ENCODE measurements at regions not wholly inside any gene's neighbourhood (a gene's known extent, or its start where the extent isn't known, plus 50 kb on each side); places are given as distances from the start of the nearest gene placed in this dataset.

DNA sequence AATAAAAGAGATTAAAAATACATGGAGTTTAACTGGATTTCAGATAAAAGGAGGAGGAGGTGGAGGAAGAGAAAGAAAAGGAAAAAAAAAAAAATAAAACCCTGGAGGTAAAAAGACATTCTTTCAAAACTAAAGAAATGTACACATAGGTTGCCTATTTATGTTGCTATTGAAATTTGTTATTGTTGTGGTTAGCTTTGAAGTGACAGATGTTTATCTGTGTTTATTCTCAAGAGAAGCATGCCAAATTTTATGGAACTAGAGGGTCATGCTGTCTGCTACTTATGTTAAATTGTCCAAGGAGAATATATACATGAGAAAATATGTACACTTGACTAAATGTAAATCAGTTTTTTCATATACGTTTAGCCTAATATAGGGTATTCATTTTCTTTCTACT, 653.2 kb downstream of the DCDC2C start:
- ChIA-PET CTCF (no interaction called here), POLR2A (no interaction called here)
- no peak overlapping the region for H3K4me3 ChIP-seq (ENCODE audit: low read depth, low read length)
- TF ChIP-seq, protein P1, sequence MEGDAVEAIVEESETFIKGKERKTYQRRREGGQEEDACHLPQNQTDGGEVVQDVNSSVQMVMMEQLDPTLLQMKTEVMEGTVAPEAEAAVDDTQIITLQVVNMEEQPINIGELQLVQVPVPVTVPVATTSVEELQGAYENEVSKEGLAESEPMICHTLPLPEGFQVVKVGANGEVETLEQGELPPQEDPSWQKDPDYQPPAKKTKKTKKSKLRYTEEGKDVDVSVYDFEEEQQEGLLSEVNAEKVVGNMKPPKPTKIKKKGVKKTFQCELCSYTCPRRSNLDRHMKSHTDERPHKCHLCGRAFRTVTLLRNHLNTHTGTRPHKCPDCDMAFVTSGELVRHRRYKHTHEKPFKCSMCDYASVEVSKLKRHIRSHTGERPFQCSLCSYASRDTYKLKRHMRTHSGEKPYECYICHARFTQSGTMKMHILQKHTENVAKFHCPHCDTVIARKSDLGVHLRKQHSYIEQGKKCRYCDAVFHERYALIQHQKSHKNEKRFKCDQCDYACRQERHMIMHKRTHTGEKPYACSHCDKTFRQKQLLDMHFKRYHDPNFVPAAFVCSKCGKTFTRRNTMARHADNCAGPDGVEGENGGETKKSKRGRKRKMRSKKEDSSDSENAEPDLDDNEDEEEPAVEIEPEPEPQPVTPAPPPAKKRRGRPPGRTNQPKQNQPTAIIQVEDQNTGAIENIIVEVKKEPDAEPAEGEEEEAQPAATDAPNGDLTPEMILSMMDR (IDR thresholded peaks at IDR 0.05; ENCODE audit: insufficient read depth, low read depth, low read length): no peak
- DNase-seq (ENCODE audit: low read depth): no peak
- no peaks in the 10 kb centered on the region for H3K27me3 ChIP-seq (ENCODE audit: control insufficient read depth, insufficient read depth, low read length)
- H3K36me3 ChIP-seq (ENCODE audit: control insufficient read depth, insufficient read depth, low read length): no peaks in the 10 kb centered on the region

DNA sequence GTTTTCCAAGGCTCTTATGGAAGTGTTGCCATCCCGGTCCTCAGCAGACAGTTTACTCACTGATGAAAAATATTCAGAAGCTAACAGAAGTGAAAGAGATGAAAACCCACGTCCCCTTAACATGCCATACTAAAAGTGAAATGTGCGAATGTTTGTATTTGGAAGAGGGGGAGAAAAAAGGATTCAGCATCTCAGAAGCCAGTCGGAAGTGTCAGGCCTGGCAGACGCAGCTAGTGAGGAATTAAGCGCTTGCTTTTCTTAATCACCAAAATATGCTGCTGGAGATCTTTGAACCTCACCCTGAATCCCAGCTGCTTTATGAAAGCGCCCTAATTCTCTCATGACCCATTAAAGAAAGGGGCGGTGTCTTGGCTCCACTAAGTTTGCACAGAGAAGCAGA, 653.7 kb downstream of the DCDC2C start:
- Histone ChIP-seq H3K4me3 (ENCODE audit: low read depth, low read length) (no peak overlapping the region), H3K36me3 (ENCODE audit: control insufficient read depth, insufficient read depth, low read length) (no peaks in the 10 kb centered on the region), H3K27me3 (ENCODE audit: control insufficient read depth, insufficient read depth, low read length) (no peaks in the 10 kb centered on the region)
- DNase-seq (ENCODE audit: low read depth): no peak
- ChIA-PET CTCF (no interaction called here), POLR2A (no interaction called here)
- TF ChIP-seq, protein P1 (IDR thresholded peaks at IDR 0.05; ENCODE audit: insufficient read depth, low read depth, low read length): no peak

DNA sequence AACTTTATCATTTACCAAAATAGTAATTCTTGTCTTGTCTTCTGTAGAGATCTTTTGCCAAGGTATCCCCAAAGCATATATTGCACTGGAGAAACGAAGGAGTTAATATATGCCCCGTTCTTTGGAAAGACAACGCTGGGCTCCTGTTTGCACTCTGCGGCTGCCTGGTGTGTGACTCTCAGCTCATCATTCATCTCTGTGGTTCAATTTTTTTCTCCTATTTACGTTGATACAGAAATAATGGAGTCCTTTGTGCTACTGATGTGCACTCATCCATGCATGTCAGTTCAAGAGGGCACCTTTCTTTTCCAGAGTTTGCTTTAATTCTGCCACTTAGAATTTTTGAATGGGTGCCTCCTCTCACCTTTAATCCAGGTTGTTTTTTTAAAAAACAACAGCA, 655.5 kb downstream of the DCDC2C start:
- Histone ChIP-seq H3K36me3 (ENCODE audit: control insufficient read depth, insufficient read depth, low read length) (no peaks in the 10 kb centered on the region), H3K4me3 (ENCODE audit: low read depth, low read length) (no peak overlapping the region), H3K27me3 (ENCODE audit: control insufficient read depth, insufficient read depth, low read length) (no peaks in the 10 kb centered on the region)
- TF ChIP-seq, protein P1 (IDR thresholded peaks at IDR 0.05; ENCODE audit: insufficient read depth, low read depth, low read length): no peak
- DNase-seq (ENCODE audit: low read depth): no peak
- CTCF ChIA-PET: no interaction called here
- POLR2A ChIA-PET: no interaction called here

DNA sequence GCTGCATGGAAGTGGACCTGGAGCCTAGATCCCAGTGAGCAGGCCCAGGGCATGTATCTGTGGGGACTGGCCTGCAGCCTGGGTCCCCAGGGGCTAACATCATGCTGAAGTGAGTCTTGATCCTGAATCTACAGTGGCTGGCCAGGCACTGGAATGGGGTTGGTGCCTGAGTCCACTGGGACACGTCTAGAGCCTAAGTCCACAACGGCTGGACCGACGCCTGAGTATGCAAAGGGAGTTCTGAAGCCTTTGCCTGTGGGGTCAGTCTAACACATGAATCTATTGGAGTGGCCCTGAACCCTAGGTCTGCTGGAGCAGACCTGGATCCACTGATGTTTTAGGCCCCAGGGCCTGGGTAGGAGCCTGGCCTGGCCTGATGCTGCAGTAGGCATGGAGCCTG, 665.5 kb downstream of the DCDC2C start:
- H3K4me3 ChIP-seq (ENCODE audit: low read depth, low read length): no peak overlapping the region
- H3K27me3 ChIP-seq (ENCODE audit: control insufficient read depth, insufficient read depth, low read length): no peaks in the 10 kb centered on the region
- TF ChIP-seq, protein P1 (IDR thresholded peaks at IDR 0.05; ENCODE audit: insufficient read depth, low read depth, low read length): no peak
- no peaks in the 10 kb centered on the region for H3K36me3 ChIP-seq (ENCODE audit: control insufficient read depth, insufficient read depth, low read length)
- POLR2A ChIA-PET: no interaction called here
- no peak for DNase-seq (ENCODE audit: low read depth)
- CTCF ChIA-PET: no interaction called here

DNA sequence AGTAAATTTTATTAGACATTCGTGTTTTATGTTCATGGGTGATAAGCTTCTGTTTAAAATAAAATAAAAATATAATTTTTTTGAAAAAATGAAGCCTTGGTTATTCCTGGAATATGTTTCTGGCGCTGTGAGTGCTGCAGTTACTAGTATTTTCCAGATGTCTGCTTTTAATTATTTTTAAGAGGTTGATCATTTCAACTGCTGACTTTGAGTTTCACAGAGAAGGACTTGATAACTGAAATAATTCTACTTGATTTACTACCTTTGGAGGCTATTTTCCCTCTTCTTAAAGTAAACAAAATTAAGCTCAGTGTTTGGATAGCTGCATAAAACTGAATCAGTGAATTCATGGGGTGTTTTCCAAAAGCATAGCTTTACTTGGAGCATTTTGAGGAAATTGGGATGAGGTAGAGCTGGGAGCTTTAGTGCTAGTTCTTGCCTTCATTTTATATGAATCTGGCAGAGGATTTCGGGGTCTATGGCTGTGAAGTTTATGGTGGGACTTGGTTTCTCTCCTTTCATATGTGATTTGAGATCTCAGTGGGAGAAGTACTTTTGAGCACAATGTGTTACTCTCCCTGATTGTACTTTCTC, 666.5 kb downstream of the DCDC2C start:
- CTCF ChIA-PET: no interaction called here
- no peak overlapping the region for H3K4me3 ChIP-seq (ENCODE audit: low read depth, low read length)
- DNase-seq (ENCODE audit: low read depth): no peak
- no peaks in the 10 kb centered on the region for H3K36me3 ChIP-seq (ENCODE audit: control insufficient read depth, insufficient read depth, low read length)
- no peaks in the 10 kb centered on the region for H3K27me3 ChIP-seq (ENCODE audit: control insufficient read depth, insufficient read depth, low read length)
- POLR2A ChIA-PET: no interaction called here
- TF ChIP-seq, protein P1 (IDR thresholded peaks at IDR 0.05; ENCODE audit: insufficient read depth, low read depth, low read length): no peak

Data from BJ (cell line).